ENCODE measurements at regions not wholly inside any gene's neighbourhood (a gene's known extent, or its start where the extent isn't known, plus 50 kb on each side); places are given as distances from the start of the nearest gene placed in this dataset.

DNA sequence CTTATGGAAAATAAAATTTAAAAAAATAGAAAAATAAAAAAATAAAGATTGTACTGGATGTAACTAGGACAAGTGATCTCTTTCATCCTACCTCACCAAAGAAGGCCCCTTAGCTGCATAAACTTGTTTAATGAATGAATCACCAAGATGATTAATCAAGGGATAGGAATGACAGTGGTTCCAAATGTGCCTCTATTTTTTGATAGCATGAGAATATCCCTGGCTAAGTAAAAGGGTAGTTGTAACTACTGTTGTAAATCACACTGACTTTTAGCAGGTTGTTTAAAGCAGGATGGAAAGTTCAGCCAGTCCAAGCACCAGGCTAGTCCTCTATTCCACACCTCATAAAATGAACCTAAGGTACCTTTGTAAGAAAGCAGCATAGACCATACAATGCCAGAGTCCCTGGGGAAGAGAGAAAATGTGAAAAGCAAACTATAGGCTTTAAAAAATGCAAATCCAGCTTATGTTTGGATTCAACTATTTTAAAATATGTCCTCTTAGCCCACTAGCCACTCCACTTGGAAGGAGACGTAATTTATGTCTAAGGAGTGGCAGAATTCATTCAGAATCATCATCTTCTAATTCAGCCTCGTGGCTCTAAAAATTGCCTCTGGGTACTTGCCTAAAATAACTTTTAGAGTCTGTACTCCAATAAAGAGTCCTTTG is 126.8 kb downstream of the SKIDA1 start:
- no peak for TF ChIP-seq RAD21 (conservative IDR thresholded peaks at IDR 0.05)
- TF ChIP-seq, protein P1, sequence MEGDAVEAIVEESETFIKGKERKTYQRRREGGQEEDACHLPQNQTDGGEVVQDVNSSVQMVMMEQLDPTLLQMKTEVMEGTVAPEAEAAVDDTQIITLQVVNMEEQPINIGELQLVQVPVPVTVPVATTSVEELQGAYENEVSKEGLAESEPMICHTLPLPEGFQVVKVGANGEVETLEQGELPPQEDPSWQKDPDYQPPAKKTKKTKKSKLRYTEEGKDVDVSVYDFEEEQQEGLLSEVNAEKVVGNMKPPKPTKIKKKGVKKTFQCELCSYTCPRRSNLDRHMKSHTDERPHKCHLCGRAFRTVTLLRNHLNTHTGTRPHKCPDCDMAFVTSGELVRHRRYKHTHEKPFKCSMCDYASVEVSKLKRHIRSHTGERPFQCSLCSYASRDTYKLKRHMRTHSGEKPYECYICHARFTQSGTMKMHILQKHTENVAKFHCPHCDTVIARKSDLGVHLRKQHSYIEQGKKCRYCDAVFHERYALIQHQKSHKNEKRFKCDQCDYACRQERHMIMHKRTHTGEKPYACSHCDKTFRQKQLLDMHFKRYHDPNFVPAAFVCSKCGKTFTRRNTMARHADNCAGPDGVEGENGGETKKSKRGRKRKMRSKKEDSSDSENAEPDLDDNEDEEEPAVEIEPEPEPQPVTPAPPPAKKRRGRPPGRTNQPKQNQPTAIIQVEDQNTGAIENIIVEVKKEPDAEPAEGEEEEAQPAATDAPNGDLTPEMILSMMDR (IDR thresholded peaks at IDR 0.05; ENCODE audit: poor library complexity, severe bottlenecking), result no peak
